ENCODE measurements at regions not wholly inside any gene's neighbourhood (a gene's known extent, or its start where the extent isn't known, plus 50 kb on each side); places are given as distances from the start of the nearest gene placed in this dataset.

- TF ChIP-seq CTCF (IDR thresholded peaks at IDR 0.05) = no peak
- no peak for TF ChIP-seq POLR2A (IDR thresholded peaks at IDR 0.05)
These were observed 814.5 kb downstream of the MTRR start for GRCh38 chr5:8683496-8683895.

Data from lower leg skin (tissue), 3 donors.